ENCODE measurements at regions not wholly inside any gene's neighbourhood (a gene's known extent, or its start where the extent isn't known, plus 50 kb on each side); places are given as distances from the start of the nearest gene placed in this dataset.

DNA sequence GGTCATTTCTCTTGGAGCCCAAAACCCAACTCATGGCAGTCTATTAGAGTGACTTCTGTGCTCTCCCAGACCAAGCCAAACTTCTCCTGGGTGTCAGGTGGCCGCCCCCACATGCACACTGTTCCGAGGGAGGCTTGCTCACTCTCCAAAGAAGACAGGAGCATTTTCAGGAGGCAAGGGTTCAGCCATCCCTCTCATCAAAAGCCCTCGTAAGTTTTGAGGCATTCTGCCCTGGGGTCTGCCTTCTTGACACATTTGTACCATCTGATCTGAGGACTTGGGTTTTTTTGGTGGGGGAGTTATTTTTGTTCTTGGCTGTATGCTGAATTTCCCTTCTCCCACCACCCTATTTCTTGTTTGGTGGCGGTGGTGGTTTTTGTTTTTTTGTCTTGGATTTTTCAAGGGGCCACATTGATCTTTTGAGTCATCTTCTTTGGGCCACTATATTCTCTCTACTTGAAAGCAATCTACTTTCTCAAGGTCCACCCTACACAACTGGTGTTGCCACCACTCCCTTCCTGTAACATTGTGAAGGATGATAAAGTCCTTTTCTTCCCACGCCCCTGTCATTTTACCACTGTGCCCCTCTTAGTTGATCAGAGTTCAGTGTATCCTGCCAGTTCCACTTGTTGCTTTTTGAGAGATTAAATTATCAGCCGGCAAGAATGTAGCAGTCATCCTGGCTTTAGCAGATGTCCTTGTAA is 255.8 kb downstream of the CYP26B1 start:
- no peak for DNase-seq (ENCODE audit: low read depth)

DNA sequence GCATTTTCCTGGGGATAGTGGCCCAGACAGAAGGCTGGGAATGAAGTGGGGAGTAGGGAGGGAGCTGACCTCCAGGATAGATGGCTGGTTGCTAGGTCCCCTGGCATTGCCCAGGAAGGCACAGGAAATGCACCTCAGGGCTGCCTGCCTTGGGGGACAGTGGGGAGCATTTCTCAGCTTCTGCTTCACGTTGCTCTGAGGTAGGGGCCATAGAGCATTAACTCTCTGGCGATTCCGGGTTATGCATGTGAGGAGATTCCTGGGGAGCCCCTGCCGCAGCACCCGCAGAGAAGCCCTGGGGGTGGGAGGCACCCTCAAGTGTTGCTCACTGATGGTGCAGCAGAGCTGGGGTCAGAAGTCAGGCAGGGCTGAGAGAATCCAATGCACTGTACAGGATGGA is 256.5 kb downstream of the CYP26B1 start:
- no peak for DNase-seq (ENCODE audit: low read depth)

DNA sequence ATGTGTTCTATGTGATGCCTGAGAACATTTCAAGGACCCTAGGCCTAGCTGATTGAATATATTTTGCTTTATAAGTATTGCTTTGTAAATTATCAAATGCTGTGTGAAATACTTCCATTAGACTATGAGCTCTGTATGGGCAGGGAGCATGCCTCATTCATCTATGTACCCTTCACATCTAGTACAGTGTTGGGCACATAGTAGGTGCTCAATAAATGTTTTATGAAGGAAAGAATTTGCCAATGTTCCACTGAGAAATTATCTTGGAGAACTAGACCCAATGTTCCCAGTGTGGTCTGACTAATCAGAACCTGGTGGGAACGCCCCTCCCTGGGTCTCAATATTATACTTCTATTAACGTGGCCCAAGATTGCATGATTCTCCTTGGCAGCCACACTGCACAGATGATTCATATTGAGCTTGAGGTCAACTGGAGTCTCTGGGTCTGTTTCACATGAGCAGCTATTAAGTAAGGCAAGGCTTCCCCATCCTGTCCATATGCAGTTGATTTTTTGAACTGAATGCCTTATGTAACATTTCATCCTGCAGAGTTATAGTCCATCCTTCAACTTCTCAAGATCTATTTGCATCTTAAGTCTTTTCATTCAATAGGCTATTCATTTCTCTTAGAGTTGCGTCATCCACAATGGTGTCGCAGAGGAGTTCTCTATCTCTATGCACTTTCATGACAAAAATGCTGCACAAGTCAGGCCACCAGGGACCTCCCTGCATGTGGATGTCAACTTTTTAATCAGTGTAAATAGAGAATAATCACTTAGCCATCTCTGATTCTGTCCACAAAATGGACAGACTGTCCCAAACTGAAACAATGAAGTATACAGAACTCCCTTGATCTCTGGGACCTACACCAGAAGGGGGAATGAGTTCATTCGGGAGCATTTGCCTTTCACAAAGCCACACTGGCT is 257.6 kb downstream of the CYP26B1 start:
- peak; percentile 95 for DNase-seq (ENCODE audit: low read depth)

DNA sequence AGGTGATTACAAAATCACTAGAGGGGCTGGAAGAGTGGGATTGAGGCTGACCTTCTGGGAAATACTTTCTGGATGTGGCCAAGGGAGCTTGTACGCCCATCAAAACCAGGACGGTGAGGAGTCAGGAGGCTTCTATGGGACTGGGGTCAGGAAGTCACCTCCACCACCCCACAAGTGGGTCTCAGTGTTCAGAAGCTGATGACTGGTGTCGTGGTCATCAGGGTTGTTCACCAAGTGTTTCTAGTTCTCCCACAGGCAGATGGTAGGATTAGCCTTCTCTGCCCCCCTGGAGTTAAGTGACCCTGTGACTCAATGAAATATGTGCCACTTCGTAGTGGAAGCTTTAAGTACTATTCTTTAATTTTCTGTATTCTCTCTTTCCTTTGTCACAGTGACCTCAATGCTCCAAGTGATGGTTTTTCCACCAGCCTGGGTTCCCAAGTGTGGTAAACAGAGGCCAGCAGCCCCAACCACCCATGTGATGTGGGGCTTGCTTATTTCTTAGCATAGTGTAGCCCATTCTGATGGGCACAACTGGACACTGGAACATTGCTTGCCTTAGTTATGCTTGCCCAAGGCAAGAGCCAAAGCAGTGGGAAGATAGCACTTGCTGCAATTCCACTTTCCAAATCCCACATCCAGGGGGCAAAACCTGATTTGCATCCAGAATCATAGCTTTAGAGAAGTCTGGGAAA is 258.8 kb downstream of the CYP26B1 start:
- DNase-seq (ENCODE audit: low read depth) = peak; percentile 93

DNA sequence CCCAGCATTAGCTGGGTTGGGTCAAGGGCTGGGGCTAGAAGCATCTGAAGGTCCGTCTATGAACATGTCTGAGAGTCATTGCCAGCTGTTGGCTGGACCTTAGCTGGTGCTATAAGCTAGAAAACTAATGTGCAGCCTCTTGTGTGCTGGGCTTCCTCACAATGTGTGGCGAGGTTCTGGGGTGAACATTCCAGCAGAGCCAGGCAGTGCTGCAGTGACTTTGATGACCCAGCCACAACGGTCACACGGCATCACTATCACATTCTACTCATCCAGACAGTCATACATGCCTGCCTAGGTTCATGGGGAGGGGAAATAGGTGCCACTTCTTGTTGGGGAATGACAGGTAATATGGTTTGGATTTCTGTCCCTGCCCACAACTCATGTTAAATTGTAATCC is 260.5 kb downstream of the CYP26B1 start:
- no peak for DNase-seq (ENCODE audit: low read depth)

DNA sequence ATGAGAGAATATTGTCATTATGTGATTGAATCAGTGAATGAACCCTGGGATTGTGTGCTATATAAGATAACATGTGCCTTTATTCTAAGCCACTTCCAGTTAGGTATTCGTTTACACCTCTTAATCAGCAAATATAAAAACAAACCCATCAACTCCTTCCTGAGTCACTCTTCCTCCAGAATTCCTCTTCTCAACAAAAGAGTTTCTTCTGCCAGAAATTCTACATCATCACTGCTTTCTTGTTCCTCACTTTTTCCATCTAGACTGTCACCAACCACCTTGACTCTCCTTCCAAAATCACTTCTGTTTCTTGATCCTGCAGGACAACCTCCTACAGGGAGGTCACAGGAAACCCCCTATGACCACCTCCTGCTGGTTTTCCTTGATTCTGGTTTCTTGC is 261.4 kb downstream of the CYP26B1 start:
- DNase-seq (ENCODE audit: low read depth) = no peak

DNA sequence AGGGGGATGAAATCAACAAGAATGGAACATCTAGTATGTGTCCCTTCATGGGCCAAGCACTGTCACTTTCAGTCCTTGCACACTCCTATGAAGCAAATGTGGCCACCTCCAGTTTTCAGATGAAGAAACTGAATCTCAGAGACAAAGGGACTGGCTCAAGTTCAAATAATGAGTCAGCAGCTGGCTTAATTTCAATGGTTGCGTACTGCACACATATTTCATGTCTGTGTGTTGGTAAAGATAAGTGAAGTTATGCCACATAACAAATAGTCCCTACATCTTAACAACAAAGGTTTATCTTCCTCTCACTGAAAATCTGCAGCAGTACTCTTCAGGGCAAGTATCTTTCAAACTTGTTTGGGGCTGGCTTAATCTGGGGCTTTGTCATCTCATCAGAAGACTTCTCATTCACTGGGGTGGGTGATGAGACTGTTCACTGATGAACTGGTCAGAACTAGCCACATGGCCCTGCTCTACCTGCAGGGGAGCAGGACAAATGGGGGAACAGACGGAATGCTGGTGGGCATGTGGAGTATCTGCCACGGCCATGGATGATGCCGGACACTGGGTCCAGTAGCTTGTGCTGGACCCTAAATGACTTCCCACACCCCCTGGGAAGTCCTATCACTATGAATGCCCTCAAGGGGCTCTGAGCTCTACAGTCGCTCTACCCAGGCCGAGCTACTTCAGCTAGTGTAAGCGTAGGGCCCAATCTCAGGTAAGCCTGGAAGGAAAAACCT is 263.2 kb downstream of the CYP26B1 start:
- peak; percentile 90 for DNase-seq (ENCODE audit: low read depth)

DNA sequence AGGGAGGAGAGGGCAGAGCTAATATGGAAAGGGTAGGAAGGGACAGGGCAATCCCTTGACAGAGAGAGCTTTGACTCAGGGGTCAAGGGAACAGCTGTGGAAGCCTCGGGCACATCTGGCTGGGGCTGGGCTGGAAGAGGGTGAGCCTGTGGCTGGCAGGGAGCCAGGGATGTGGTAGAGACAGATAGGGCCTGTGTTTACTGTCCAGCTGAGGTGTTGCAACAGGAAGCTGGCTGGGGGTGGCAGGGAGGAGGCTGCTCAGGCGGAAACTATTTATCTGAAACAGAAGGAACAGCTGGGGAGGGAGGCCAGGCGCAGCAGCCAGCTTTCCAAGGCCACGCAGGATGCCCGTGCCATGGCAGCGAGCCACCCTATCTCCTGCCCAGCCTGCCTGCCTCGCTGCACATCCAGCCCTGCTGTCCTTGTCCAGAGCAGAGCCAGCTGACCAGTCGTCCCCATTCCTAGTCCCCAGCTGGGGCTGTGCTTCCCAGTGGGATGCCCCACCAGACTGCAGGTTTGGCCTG is 264.7 kb downstream of the CYP26B1 start:
- peak; percentile 98 for DNase-seq (ENCODE audit: low read depth)

DNA sequence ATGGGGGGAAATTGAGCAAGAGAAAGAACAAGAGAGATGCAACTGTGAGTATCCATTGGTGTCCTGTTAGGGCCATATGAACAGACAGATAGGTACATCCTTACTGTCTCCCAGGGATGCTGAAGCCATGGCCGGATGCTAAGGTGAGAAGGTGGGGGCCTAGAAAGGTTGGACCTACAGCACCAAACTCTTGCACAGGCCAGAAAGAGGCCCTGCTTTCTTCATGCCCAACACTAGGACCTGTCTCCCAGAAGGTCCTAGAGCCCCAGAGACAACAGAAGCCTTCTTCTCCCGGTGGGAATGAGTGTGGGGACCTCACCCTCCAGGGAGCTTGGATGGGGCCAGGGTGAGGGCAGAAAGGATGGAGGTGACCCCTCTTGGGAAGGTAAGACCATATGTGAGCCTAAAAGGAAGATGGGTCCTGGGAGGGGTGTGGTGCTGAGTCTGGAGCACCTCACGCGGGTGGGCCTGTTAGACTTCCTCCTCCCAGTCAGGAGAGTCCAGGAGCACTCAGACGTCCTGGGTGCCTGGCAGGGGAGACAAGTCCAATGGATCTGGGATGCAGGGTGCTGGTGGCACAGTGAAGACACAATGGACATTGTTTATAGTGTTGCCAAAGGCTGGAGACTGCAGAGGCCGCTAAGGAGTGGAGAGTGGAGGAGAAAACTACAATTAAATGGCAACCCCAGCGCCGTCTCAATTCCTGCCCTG is 265.3 kb downstream of the CYP26B1 start:
- DNase-seq (ENCODE audit: low read depth) = no peak

DNA sequence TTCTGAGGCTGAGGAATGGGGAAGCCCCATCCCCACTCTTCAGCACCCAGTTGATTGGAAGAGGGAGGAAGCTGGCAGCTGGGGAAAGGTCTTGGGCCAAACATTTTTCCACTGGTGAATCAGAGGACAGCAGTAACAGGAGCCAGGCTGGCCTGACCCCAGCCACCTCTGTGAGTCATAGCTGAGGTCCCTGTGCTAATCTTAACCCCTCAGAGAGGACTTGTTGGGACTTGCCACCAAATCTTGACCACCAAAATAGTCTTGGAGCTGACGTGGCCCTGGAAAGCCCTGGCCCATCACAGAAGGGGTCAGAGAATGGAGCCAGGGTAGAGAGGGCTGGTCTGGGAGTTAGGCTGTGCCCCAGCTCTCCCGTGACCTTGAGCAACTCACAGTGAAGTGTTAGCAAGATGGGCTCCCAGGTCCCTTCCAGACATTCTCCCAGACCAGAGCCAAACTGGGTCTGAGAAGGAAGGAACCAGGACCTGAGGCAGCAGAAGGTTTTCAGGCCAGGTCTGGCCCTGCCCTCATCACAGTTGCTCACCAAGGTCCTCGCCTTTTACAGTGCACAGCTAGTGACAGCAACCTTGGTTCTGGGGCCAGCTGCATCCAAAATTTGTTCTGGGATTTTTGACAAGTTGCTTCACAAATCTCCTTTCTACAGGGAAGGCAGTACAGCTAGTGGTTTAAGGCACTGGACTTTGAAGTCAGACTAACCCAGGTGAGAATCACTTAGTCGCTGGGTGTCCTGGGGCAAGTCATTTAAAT is 266.6 kb downstream of the CYP26B1 start:
- peak; percentile 96 for DNase-seq (ENCODE audit: low read depth)

DNA sequence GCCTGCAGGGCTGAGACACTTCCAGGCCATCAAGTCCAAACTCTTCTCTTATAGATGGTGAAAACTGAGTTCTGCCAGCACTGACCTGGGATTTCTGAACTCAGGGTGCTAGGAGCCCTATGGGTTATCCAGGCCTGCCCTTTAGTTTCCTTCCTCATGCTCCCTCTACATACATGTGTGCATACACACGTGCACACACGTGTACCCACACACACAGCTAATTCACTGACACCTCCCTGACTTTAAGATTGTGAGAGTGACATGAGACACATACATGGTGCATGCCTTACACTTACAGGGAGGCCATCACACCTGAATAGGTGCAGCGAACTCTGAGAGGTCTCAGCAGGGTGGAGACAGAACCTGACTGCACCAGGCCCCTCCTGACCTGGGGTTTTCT is 267.4 kb downstream of the CYP26B1 start:
- DNase-seq (ENCODE audit: low read depth) = no peak

DNA sequence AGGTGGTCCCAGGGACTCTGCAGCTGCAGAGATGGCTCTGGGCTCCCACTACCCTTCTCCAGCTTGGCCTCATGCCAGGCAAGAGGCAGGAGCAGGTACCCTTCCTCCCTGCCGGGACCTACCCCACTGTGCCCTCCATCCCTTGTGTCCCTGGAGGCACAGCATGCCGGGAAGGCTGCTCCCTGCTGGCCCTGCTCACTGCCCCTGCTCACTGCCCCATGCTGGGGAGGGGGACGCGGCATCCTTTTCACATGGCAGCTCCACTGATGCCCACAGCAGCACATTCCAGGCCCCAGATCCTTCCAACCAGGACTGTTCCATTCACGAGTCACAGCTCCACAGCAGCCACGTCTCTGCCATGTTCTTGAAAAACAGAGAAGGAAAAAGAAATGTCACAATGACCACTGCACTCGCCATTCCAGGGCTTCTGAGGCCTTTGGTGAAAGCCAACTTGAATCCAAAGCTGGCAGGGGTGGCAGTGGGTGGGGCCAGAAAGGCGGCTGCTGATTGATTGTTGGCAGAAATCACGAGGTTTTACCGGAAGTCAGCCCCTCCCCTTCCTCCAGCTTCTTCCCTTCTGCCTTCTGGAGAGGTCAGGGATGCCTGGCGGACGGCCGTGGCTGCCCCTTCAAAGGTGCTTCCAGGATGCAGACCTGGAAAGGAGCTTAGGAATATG is 268.0 kb downstream of the CYP26B1 start:
- no peak for DNase-seq (ENCODE audit: low read depth)

DNA sequence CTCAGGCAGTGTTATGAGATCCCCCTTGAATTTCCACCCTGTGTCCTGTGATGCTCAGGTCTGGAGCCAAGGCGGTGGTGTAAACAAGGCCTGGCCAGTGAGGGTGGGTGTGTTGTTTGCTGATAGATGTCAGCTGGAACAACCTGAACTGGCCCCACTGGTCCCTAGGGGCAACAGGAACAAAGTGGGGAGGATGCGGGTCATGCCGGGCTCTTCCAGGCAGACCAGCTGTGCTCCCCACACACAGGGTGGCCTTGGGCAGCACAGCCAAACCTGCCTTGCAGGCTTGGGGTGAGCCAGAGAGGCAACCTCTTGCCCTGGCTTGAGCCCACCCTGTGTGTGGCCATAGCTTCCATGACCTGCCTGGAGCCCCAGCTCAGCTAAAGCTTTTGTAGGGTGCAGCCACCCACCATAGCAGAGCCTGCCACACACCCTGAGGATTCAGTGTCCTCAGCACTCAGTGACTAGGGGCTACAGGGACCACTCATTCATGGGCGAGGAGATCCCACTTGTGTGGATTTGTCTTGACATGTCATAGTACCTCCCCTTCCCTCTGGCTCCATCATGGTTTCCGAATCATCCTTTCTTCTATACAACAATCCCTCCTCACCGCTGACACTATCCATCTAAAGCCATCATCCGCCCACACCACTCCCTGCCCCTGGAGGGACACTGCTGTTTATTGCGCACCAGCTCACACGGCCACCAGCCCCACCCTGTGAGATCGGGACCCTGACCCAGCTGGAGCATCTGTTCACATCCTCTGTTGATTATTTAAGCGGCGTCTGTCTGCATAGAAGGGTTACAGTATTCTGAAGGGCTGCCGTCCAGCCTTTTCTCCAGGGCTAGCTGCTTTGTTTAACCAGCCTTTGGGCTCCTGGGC is 268.8 kb downstream of the CYP26B1 start:
- DNase-seq (ENCODE audit: low read depth) = no peak

DNA sequence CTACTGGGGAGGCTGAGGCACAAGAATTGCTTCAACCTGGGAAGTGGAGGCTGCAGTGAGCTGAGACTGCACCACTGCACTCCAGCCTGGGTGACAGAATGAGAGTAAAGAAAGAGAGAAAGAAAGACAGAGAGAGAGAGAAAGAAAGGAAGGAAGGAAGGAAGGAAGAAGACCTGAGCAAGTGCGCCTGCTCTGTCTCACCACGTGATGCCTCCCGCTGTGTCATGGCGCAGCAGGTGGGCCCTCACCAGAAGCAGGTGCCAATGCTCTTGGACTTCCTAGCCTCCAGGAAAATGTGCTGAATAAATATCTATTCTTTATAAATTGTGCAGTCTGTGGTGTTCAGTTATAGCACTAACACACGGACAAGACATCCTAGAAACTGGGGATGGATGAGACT is 270.0 kb downstream of the CYP26B1 start:
- no peak for DNase-seq (ENCODE audit: low read depth)

DNA sequence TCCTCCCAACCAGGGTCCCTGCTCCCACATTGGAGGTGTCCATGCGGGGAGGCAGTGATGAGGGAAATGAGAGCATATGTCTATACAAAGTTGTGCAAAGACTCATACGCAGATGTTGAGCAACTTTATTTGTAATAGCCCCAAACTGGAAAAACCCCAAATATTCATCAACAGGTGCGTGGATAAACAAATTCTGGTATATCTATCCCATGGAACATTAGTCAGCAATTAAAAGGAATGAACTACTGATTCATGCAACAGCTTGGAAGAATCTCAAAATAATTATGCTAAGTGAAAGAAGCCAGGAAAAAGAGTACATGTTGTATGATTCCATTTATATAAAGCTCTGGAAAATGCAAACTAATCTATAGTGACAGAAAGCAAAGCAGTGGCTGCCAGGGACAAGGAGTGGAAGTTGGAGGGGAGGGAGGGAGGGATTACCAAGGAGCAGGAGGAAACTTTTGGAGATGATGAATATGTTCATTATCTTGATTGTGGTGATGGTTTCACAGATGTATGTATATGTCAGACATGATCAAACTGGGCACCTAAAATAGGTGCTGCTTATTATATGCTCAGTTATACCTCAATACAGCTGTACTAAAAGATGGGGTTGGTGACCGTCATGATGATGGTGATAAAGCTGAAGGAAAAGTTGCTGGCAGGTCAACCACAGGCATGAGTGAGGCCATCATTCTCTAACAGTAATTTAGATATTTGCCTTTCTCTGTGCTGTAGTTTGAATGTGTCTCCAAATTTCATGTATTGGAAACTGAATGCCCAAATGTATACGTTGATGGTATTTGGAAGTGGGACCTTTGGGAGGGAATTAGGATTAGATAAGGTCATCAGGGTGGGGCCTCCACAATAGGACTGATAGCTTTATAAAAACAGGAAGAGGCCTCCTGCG is 270.9 kb downstream of the CYP26B1 start:
- peak; percentile 57 for DNase-seq (ENCODE audit: low read depth)

DNA sequence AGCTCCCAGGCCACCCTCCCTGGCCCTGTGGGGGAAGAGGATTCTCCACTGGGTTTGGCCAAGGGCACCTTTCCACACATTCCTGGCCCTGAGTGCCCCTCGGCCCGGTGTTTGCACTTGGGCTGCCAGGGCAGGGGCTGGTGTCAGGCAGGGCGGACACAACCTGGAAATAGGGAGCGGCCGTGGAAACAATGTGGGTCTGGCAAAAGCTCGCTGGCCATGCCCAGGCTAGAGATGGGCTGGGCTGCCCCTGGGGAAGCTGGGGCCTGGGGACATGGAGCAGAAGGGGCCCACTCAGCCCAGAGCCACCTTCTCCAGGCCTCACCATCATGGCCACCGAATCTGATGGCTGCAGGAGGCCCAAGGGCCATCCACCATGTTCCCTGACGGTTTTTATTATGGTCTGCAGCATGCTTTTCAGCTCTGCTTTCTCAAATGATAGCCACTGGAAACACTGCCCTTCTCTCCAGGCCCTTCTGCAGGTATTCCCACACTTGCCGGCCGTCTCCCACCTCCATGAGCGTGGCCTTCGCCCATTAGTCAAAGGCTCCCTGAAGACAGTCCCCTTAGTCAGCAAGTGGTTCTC is 275.1 kb downstream of the CYP26B1 start:
- DNase-seq (ENCODE audit: low read depth) = no peak
